Activated CD4-positive, alpha-beta T cell treated with anti-CD3 and anti-CD28 coated beads, Interleukin-10, Interleukin-2, amounts not matched to agents 100 ng/mL and 50 ng/mL, durations not matched to agents 16 hours and 8 hours (primary cell): ENCODE measurements at regions not wholly inside any gene's neighbourhood (a gene's known extent, or its start where the extent isn't known, plus 50 kb on each side); places are given as distances from the start of the nearest gene placed in this dataset.
"Not testable (repeated sequence)": the region's sequence is repeated elsewhere in the genome, so short reads cannot be mapped to it uniquely, and the experiment has no call there.

Source experiments
- DNase-seq: peaks from one replicate; pipeline ENCODE4 v3.0.0-alpha.2; 2020

DNA sequence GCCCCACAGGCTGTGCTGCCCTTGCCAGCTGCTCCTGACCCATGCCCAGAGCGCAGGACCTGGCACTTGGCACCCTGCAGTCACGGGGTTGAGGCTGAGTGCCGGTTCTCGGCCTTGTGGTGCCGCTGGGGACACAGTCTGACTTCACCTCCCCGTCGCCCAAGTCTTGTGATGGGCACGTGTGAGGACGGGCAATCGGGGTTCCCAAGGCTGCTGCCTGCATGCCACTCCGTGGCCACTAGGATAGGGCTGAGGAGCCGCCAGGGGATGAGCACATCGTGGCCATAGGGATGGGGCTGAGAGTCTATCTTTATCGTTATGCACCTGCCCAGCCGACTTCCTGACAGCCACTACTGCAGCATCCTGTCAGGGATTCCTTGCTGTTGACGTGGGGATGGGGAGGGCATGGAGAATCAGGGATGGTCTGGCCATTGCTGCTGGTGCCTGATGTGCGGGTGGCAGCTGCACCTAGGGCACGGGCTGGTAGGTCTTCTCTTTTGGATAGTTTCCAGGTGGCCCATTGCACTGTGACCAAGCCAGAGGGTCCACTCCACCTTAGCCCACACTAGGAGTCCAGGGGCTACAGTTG, 243.5 kb downstream of the FOXD4L6 start:
- not testable (repeated sequence) for DNase-seq

DNA sequence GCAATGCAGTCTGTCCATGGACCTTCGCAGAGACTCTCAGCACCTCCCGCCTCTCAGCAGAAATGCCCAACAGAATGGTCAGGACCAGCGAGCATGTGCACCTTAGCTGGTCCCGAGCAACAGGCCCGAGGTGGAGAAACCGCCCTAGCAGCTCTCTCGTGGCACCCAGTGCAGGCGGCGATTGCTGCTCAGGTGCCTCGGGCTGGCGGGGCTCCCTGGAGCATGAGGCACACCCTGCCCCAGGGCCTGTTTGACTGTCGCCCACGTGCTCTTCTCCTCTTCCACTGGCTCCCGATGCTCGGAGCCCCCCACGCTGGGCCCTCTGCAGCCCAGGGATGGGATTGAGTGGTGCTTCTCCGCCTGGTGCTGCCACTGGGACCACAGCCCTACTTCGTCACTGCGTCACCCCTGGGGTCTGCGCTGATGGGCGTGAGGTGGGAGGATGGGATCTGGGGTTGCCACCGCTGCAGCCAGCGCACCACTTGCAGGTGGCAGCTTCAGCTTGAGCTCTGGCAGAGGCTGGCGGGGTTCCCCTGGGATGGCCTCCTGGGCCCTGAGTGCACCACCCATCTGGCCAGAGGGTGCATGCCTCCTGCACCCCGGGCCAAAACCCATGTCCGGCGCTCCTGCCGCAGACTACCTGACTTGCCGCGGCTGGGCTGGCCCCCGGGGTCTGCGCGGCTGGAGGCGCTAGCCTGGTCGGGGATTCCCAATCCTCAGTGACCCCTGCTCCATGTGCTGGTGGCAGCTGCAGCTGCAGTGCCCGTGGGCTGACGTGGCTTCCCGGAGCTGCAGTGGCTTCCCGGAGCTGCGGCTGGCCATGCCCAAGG, 244.2 kb downstream of the FOXD4L6 start:
- no peak for DNase-seq

DNA sequence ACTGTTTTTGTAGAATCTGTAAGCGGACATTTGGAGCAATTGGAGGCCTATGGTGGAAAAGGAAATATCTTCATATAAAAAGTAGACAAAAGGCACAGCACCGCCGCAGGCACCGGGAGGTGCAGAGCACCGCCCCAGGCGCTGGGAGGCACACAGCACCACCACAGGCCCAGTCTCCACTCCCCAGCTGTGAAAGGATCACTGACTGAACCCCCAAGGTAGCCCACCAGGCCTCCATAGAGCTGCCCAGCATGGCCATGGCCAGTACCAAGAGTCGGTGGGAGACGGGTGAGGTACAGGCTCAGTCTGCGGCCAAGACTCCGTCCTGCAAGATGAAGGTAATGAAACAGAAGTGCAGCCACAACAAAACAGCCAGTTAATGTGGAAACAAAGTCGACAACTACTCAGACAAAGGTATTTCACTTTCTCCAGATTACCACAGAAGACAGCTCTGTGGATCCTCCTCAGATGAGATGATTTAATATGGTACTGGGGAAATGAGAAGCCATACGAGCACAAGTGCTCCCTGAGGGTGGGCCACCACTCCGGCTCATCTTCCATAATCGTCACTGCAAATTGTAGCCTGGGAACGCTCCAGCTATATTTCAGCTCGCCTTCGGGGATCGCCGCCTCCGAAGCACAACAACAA, 244.9 kb downstream of the FOXD4L6 start:
- DNase-seq = not testable (repeated sequence)

DNA sequence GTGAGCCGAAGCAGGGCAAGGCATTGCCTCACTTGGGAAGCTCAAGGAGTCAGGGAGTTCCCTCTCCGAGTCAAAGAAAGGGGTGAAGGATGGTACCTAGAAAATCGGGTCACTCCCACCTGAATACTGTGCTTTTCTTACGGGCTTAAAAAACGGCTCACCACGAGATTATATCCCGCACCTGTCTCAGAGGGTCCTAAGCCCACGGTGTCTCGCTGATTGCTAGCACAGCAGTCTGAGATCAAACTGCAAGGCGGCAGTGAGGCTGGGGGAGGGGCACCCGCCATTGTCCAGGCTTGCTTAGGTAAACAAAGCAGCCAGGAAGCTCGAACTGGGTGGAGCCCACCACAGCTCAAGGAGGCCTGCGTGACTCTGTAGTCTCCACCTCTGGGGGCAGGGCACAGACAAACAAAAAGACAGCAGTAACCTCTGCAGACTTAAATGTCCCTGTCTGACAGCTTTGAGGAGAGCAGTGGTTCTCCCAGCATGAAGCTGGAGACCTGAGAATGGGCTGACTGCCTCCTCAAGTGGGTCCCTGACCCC, 254.7 kb downstream of the FOXD4L6 start:
- DNase-seq = not testable (repeated sequence)

DNA sequence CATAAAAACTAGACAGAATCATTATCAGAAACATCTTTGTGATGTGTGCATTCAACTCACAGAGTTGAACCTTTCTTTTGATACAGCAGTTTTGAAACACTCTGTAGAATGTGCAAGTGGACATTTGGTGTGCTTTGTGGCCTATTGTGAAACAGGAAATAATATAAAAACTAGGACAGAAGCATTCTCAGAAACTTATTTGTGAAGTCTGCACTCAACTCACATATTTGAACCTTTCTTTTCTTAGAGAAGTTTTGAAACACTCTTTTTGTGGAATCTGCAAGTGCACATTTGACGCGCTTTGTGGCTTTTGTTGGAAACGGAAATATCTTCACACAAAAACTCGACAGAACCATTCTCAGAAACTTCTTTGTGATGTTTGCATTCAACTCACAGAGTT, 260.0 kb downstream of the FOXD4L6 start:
- DNase-seq = not testable (repeated sequence)
